ENCODE measurements at regions not wholly inside any gene's neighbourhood (a gene's known extent, or its start where the extent isn't known, plus 50 kb on each side); places are given as distances from the start of the nearest gene placed in this dataset.
"Not testable (repeated sequence)": the region's sequence is repeated elsewhere in the genome, so short reads cannot be mapped to it uniquely, and the experiment has no call there.

- DNase-seq (ENCODE audit: low read depth in 1 of 2, low spot score in 1 of 2), result no peak
Observed at GRCh38 chr16:80263181-80263823, 277.5 kb upstream of the DYNLRB2 start.

GRCh38 chr16:80260906-80261311 lies 279.9 kb upstream of the DYNLRB2 start:
- no peak for DNase-seq (ENCODE audit: low read depth in 1 of 2, low spot score in 1 of 2)

- no peak for DNase-seq (ENCODE audit: low read depth in 1 of 2, low spot score in 1 of 2)
Observed at GRCh38 chr16:80259290-80259805, 281.4 kb upstream of the DYNLRB2 start.

GRCh38 chr16:80258407-80258806 lies 282.4 kb upstream of the DYNLRB2 start:
- no peak for DNase-seq (ENCODE audit: low read depth in 1 of 2, low spot score in 1 of 2)

- DNase-seq (ENCODE audit: low read depth in 1 of 2, low spot score in 1 of 2), result no peak
Observed at GRCh38 chr16:80254970-80255369, 285.8 kb upstream of the DYNLRB2 start.

- DNase-seq (ENCODE audit: low read depth in 1 of 2, low spot score in 1 of 2), result no peak
Observed at GRCh38 chr16:80253741-80254140, 287.1 kb upstream of the DYNLRB2 start.

GRCh38 chr16:80250381-80250780 lies 290.4 kb upstream of the DYNLRB2 start:
- DNase-seq (ENCODE audit: low read depth in 1 of 2, low spot score in 1 of 2), result no peak

- DNase-seq (ENCODE audit: low read depth in 1 of 2, low spot score in 1 of 2), result not testable (repeated sequence)
Observed at GRCh38 chr16:80243303-80243702, 297.5 kb upstream of the DYNLRB2 start.

GRCh38 chr16:80242279-80242678 lies 298.5 kb upstream of the DYNLRB2 start:
- DNase-seq (ENCODE audit: low read depth in 1 of 2, low spot score in 1 of 2), result not testable (repeated sequence)

GRCh38 chr16:80233097-80233835 lies 307.5 kb upstream of the DYNLRB2 start:
- no peak for DNase-seq (ENCODE audit: low read depth in 1 of 2, low spot score in 1 of 2)

- DNase-seq (ENCODE audit: low read depth in 1 of 2, low spot score in 1 of 2), result no peak
Observed at GRCh38 chr16:80231888-80232287, 308.9 kb upstream of the DYNLRB2 start.

GRCh38 chr16:80231121-80231520 lies 309.7 kb upstream of the DYNLRB2 start:
- DNase-seq (ENCODE audit: low read depth in 1 of 2, low spot score in 1 of 2), result no peak

GRCh38 chr16:80230328-80231120 lies 310.3 kb upstream of the DYNLRB2 start:
- DNase-seq (ENCODE audit: low read depth in 1 of 2, low spot score in 1 of 2), result no peak

GRCh38 chr16:80226499-80226898 lies 314.3 kb upstream of the DYNLRB2 start:
- no peak for DNase-seq (ENCODE audit: low read depth in 1 of 2, low spot score in 1 of 2)

GRCh38 chr16:80210787-80211186 lies 330.0 kb upstream of the DYNLRB2 start:
- DNase-seq (ENCODE audit: low read depth in 1 of 2, low spot score in 1 of 2), result no peak

GRCh38 chr16:80208743-80209142 lies 332.1 kb upstream of the DYNLRB2 start:
- DNase-seq (ENCODE audit: low read depth in 1 of 2, low spot score in 1 of 2), result no peak

GRCh38 chr16:80208015-80208414 lies 332.8 kb upstream of the DYNLRB2 start:
- DNase-seq (ENCODE audit: low read depth in 1 of 2, low spot score in 1 of 2), result no peak

- no peak for DNase-seq (ENCODE audit: low read depth in 1 of 2, low spot score in 1 of 2)
Observed at GRCh38 chr16:80203821-80204220, 337.0 kb upstream of the DYNLRB2 start.

GRCh38 chr16:80202831-80203413 lies 337.9 kb upstream of the DYNLRB2 start:
- no peak for DNase-seq (ENCODE audit: low read depth in 1 of 2, low spot score in 1 of 2)

GRCh38 chr16:80200079-80200478 lies 340.7 kb upstream of the DYNLRB2 start:
- no peak for DNase-seq (ENCODE audit: low read depth in 1 of 2, low spot score in 1 of 2)

- DNase-seq (ENCODE audit: low read depth in 1 of 2, low spot score in 1 of 2), result no peak
Observed at GRCh38 chr16:80199614-80200013, 341.2 kb upstream of the DYNLRB2 start.
